Parathyroid adenoma (tissue), 2 donors: ENCODE measurements at regions not wholly inside any gene's neighbourhood (a gene's known extent, or its start where the extent isn't known, plus 50 kb on each side); places are given as distances from the start of the nearest gene placed in this dataset.

Experiments
- H2AFZ ChIP-seq: fragments of 300-600 bp; sonication (generic); one replicate; pipeline ENCODE4 v1.7.0; 2017; ENCODE audit warnings: antibody characterized with exemption, mild to moderate bottlenecking
- H3K27ac ChIP-seq: fragments of 300-600 bp; sonication (generic); one replicate; pipeline ENCODE4 v1.7.0; 2017
- H3K27me3 ChIP-seq: fragments of 300-600 bp; sonication (generic); one replicate; pipeline ENCODE4 v1.7.0; 2017; ENCODE audit warnings: low read length; ENCODE audit not compliant: control insufficient read depth, insufficient read depth
- H3K36me3 ChIP-seq: fragments of 300-600 bp; sonication (generic); one replicate; pipeline ENCODE4 v1.7.0; 2017; ENCODE audit warnings: low read length; ENCODE audit not compliant: control insufficient read depth, insufficient read depth
- H3K4me1 ChIP-seq: fragments of 300-600 bp; sonication (generic); one replicate; pipeline ENCODE4 v1.7.0; 2017; ENCODE audit warnings: control low read depth
- H3K4me2 ChIP-seq: fragments of 300-600 bp; sonication (generic); one replicate; pipeline ENCODE4 v1.7.0; 2017; ENCODE audit warnings: low read length
- H3K4me3 ChIP-seq: fragments of 300-600 bp; sonication (generic); one replicate; pipeline ENCODE4 v1.7.0; 2017; ENCODE audit warnings: low read depth, low read length
- H3K79me2 ChIP-seq: fragments of 300-600 bp; sonication (generic); one replicate; pipeline ENCODE4 v1.7.0; 2017; ENCODE audit warnings: control low read depth
- H3K9ac ChIP-seq: fragments of 300-600 bp; sonication (generic); one replicate; pipeline ENCODE4 v1.7.0; 2017; ENCODE audit warnings: mild to moderate bottlenecking
- H3K9me3 ChIP-seq: fragments of 300-600 bp; sonication (generic); one replicate; pipeline ENCODE4 v1.7.0; 2017; ENCODE audit warnings: low read length; ENCODE audit not compliant: control insufficient read depth
- TF ChIP-seq, protein P1 (sequence below): fragments of 300-600 bp; sonication (generic); IDR thresholded peaks from one replicate; pipeline ENCODE4 v1.7.0; 2017; ENCODE audit warnings: antibody characterized with exemption, mild to moderate bottlenecking
- donor health status: primary hyperparathyroidism.

DNA sequence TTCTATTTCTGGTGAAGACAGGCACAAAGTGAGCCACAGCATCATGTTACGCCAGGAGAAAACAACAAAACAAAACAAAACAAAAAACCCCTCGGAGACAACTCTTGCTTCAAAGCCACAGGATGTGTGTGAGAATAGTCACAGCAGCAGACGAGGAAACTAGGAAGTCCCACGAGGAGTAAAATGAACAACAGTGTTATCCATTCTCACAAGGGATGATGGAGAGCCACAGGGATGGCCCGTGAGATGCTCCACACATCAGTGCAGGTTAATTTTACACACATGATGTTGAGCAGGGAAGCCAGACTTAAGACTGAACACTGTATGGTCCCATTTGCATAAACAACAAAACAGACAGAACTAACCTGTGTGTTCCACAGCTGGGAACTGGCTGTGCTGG is 128.5 kb upstream of the TMEM18 start:
- H3K36me3 ChIP-seq: no peaks in the 10 kb centered on the region
- TF ChIP-seq, protein P1, sequence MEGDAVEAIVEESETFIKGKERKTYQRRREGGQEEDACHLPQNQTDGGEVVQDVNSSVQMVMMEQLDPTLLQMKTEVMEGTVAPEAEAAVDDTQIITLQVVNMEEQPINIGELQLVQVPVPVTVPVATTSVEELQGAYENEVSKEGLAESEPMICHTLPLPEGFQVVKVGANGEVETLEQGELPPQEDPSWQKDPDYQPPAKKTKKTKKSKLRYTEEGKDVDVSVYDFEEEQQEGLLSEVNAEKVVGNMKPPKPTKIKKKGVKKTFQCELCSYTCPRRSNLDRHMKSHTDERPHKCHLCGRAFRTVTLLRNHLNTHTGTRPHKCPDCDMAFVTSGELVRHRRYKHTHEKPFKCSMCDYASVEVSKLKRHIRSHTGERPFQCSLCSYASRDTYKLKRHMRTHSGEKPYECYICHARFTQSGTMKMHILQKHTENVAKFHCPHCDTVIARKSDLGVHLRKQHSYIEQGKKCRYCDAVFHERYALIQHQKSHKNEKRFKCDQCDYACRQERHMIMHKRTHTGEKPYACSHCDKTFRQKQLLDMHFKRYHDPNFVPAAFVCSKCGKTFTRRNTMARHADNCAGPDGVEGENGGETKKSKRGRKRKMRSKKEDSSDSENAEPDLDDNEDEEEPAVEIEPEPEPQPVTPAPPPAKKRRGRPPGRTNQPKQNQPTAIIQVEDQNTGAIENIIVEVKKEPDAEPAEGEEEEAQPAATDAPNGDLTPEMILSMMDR: no peak
- H3K9me3 ChIP-seq: no peaks in the 10 kb centered on the region
- no peaks in the 10 kb centered on the region for H3K27me3 ChIP-seq
- H3K4me1 ChIP-seq: no peaks in the 10 kb centered on the region
- H3K79me2 ChIP-seq: no peaks in the 10 kb centered on the region
- H3K4me2 ChIP-seq: no peak overlapping the region
- no peak overlapping the region for H3K4me3 ChIP-seq
- no peak overlapping the region for H2AFZ ChIP-seq
- no peak overlapping the region for H3K27ac ChIP-seq
- H3K9ac ChIP-seq: no peak overlapping the region

DNA sequence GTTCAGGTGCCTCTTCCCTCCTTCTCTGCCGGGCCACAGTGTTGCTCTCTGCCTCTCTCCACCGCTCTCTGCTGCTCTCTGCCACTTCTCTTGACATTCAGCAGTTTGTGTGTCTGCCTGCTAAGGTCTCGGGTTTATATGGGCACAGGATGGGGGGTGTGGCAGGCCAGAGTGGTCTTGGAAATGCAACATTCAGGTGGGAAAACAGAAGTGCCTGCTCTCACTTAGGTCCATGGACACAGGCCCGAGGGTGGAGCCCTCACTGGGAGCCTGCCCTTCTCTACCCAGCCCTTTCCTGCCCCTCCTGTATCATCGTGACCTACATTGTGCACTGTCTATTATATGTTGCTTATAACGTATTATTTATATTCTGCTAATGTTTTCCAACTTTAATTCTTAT is 120.8 kb upstream of the TMEM18 start:
- Histone ChIP-seq H2AFZ (no peak overlapping the region), H3K27ac (no peak overlapping the region)
- TF ChIP-seq, protein P1: no peak

DNA sequence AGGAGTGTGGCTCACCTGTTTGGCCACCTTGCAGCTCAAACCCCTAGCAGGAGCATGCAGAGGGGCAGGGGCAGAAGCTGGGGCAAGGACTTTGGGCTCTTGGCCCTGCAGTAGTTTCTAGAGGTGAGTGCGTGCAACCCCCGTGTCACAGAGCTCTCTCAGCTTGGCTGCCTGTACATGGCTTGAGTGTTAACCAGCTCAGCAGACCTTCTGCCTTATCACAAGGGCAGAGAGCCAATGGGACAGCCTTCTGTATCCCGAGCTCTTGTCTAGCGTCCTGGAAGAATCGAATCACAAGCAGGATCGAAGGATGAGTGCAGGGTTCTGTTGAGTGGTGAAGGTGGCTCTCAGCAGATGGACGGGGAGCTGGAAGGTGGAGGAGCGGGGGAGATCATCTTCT is 120.3 kb upstream of the TMEM18 start:
- Histone ChIP-seq H3K79me2 (no peaks in the 10 kb centered on the region), H3K27ac (no peak overlapping the region), H3K4me2 (no peak overlapping the region), H3K27me3 (no peaks in the 10 kb centered on the region), H3K9me3 (no peaks in the 10 kb centered on the region), H3K9ac (no peak overlapping the region), H3K4me1 (no peaks in the 10 kb centered on the region), H3K36me3 (no peaks in the 10 kb centered on the region), H3K4me3 (no peak overlapping the region), H2AFZ (no peak overlapping the region)
- TF ChIP-seq, protein P1: no peak

More for the DNA sequence above, 120.8 kb upstream of the TMEM18 start:
- no peaks in the 10 kb centered on the region for H3K4me1 ChIP-seq
- no peak overlapping the region for H3K4me3 ChIP-seq
- H3K79me2 ChIP-seq: no peaks in the 10 kb centered on the region
- no peak overlapping the region for H3K4me2 ChIP-seq
- H3K9ac ChIP-seq: no peak overlapping the region
- H3K27me3 ChIP-seq: no peaks in the 10 kb centered on the region
- H3K9me3 ChIP-seq: no peaks in the 10 kb centered on the region
- no peaks in the 10 kb centered on the region for H3K36me3 ChIP-seq

DNA sequence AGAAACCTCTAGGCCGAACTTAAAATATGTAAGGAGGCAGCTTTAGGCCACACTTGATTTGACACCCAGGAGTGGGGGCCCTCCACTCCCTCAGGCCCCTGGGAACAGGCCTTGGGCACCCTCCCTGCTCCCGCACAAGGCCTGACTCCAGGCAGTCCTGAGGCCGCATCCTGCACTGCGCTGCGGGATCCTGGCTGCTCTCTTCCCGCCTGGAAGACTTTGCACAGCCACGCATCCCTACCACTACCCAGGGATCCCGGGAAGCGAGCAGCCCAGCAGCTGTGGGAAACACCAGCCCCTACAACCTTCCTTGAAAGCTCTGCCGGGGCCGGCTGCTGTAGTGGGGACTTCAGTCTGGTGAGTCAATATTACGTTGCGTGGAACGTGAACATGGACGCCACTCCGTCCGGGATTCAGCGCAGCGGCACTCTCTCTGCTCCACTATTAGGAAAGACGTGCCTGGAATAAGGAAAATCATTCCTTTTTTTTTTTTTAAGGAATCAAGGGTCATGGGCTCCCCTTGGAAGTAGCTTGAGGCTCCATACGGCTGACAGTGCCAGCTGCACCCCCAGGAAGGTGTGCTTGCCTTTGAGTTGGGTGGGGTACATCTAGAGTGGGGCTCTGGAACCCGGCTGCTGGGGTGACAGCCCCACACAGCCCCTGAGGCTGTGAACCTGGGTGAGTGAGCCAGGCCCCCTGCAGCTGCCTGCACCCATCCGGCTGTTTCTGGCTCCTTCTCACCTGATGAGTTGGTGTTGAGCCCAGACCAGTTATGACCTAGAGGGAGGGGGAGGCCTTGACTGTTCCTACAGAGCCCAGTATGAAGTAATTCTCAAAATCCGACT is 119.2 kb upstream of the TMEM18 start:
- Histone ChIP-seq H3K4me2 (no peak overlapping the region), H2AFZ (no peak overlapping the region), H3K4me3 (no peak overlapping the region), H3K9me3 (no peaks in the 10 kb centered on the region), H3K36me3 (no peaks in the 10 kb centered on the region), H3K79me2 (no peaks in the 10 kb centered on the region), H3K27me3 (no peaks in the 10 kb centered on the region), H3K4me1 (no peaks in the 10 kb centered on the region), H3K9ac (no peak overlapping the region), H3K27ac (no peak overlapping the region)
- TF ChIP-seq, protein P1: no peak

DNA sequence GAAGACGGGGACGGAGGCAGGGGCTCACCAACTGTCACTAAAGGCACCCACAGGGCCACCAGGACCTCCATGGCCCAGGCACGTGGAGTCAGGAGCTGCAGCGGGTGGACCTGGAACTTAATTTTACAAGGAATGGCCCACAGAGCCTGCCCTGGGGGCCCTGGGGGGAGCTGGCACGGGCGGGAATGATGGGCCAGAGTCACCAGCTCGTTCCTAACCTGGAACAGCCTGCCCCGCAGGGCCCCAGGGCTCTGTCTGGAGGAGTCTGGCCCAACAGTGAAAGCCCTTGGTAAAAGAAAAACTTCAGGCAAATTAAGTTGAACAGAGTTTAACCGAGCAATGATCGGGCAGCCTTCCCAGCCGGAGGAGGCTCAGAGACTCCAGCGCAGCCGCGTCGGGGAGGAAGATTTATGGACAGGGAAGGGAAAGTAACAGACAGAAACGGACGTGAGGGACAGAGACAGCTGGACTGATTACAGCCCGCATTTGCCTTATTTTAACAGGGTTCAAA is 118.4 kb upstream of the TMEM18 start:
- no peaks in the 10 kb centered on the region for H3K4me1 ChIP-seq
- H3K4me3 ChIP-seq: no peak overlapping the region

More for the DNA sequence above, 118.4 kb upstream of the TMEM18 start:
- H3K9me3 ChIP-seq: no peaks in the 10 kb centered on the region
- no peak overlapping the region for H3K9ac ChIP-seq
- no peaks in the 10 kb centered on the region for H3K79me2 ChIP-seq
- H2AFZ ChIP-seq: no peak overlapping the region
- TF ChIP-seq, protein P1: no peak
- no peak overlapping the region for H3K4me2 ChIP-seq
- H3K36me3 ChIP-seq: no peaks in the 10 kb centered on the region
- no peak overlapping the region for H3K27ac ChIP-seq
- H3K27me3 ChIP-seq: no peaks in the 10 kb centered on the region
